Transverse colon (tissue), 4 donors: ENCODE measurements at regions not wholly inside any gene's neighbourhood (a gene's known extent, or its start where the extent isn't known, plus 50 kb on each side); places are given as distances from the start of the nearest gene placed in this dataset.

Experiments used
- DNase-seq: peaks from one replicate; pipeline ENCODE4 v3.0.0-alpha.2; 2019
- H3K27ac ChIP-seq, 4 donors: fragments of 200-600 bp; sonication (generic); 2 replicates each; pipeline ENCODE4 v1.5.1; 2016 to 2018; ENCODE audit warnings: inconsistent platforms in 4 of 4
- H3K27me3 ChIP-seq: fragments of 200-600 bp; sonication (generic); 2 replicates; pipeline ENCODE4 v1.5.1; 2017; ENCODE audit warnings: inconsistent platforms
- H3K36me3 ChIP-seq, 4 donors: fragments of 200-600 bp; sonication (generic); 2 replicates each; pipeline ENCODE4 v1.5.1; 2017 to 2019; ENCODE audit warnings: inconsistent platforms in 4 of 4
- H3K4me1 ChIP-seq, 4 donors: fragments of 200-600 bp; sonication (generic); 2 replicates each; pipeline ENCODE4 v1.5.1; 2017 to 2020; ENCODE audit warnings: inconsistent platforms in 4 of 4
- H3K4me3 ChIP-seq, 4 donors: fragments of 200-600 bp; sonication (generic); 1 replicate in 1 of 4; 2 replicates in 3 of 4; pipeline versions ENCODE4 v1.5.1 to v1.6.1; 2017 to 2019; ENCODE audit warnings: inconsistent platforms in 4 of 4
- H3K9me3 ChIP-seq, 2 donors: fragments of 200-600 bp; sonication (generic); 2 replicates each; pipeline ENCODE4 v1.5.1; 2017 to 2019; ENCODE audit warnings: inconsistent platforms in 2 of 2
- CTCF ChIP-seq, 5 experiments: fragments of 200-600 bp in 3 of 5; fragments of 450-650 bp in 2 of 5; sonication (generic) in 3 of 5; IDR thresholded peaks; 1 replicate in 2 of 5; 2 replicates in 3 of 5; pipeline ENCODE4 v1.5.1; 2016 to 2017; ENCODE audit warnings: antibody characterized with exemption in 5 of 5, inconsistent platforms in 3 of 5, mild to moderate bottlenecking in 2 of 5, moderate library complexity in 1 of 5
- EP300 ChIP-seq: sonication (generic); formaldehyde crosslinking; IDR thresholded peaks from one replicate; pipeline ENCODE4 v1.6.1; 2017; ENCODE audit warnings: antibody characterized with exemption, low read depth
- POLR2A ChIP-seq: fragments of 450-650 bp; IDR thresholded peaks from one replicate; pipeline ENCODE4 v1.6.1; 2016; ENCODE audit warnings: antibody characterized with exemption, mild to moderate bottlenecking, moderate library complexity
- POLR2AphosphoS5 ChIP-seq, 3 donors: sonication (generic); formaldehyde crosslinking; IDR thresholded peaks; one replicate each; pipeline ENCODE4 v1.6.1; 2016; ENCODE audit warnings: antibody characterized with exemption in 3 of 3
- WGBS, 2 donors: methylation state at CpG; one replicate each; pipeline ENCODE4 v1.1.5; 2018; ENCODE audit warnings: low coverage in 1 of 2; 5-methylcytosine and 5-hydroxymethylcytosine counted together
- in situ Hi-C, 4 donors: fragments of 200-750 bp; cut with MboI; loops; one replicate each; pipeline versions ENCODE4 v1.15.0 to v1.15.1; 2017; ENCODE audit warnings: low sequenced_read_pairs in 3 of 4, low pct_ligation_motif_present in 1 of 4, low pct_unique_long_range_greater_than_20kb in 1 of 4
- intact Hi-C: fragments of 100-400 bp; cut with DNase I; formaldehyde crosslinking; loops from one replicate; pipeline ENCODE4 v1.15.1; 2023; ENCODE audit warnings: low total_unique reads

DNA sequence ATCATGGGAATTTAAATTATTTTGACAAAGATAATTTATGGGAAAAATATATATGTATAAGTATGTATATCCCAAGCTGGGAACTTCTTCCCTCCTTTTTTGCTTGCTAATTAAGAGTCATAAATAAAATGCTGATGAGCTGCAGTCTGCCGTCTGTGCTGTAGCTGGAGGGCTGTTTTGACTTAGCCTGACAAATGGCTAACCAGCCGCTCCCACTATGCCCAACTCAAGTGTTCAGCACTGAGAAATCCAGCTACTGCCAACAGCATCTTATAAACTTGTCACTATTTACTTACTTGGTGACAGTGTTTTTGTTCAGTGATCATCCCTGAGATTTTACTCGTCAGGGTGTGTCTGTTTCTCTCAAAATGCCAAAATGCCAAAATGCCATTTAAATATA, 171.2 kb upstream of the PGRMC2 start:
- Histone ChIP-seq H3K27me3 (no peaks in the 10 kb centered on the region), H3K27ac (no peak overlapping the region), H3K36me3 (no peaks in the 10 kb centered on the region), H3K4me3 (no peak overlapping the region), H3K4me1 (peaks cover 0 to 7% (median 0%) of the 10 kb centered on the region in 4 donors), H3K9me3 (no peaks in the 10 kb centered on the region)
- intact Hi-C loops = loop anchor here (10.0 kb wide), 2 partner anchors 106 to 356 kb away; no protein-coding TSS in a partner anchor
- no peak for DNase-seq
- in situ Hi-C loops = loop anchor here in 1 of 4 donors (25.0 kb wide), 2 partner anchors 103 to 353 kb away; partner anchors contain the start of gene JADE1
- TF ChIP-seq EP300 = no peak
- no peak for TF ChIP-seq POLR2AphosphoS5 (IDR thresholded peaks at IDR 0.05)
- TF ChIP-seq POLR2A = no peak
- no peak for TF ChIP-seq CTCF (IDR thresholded peaks at IDR 0.05)
- WGBS, 2 donors = 50 to 83% methylated on average over 1 to 3 of the region's 3 CpGs

DNA sequence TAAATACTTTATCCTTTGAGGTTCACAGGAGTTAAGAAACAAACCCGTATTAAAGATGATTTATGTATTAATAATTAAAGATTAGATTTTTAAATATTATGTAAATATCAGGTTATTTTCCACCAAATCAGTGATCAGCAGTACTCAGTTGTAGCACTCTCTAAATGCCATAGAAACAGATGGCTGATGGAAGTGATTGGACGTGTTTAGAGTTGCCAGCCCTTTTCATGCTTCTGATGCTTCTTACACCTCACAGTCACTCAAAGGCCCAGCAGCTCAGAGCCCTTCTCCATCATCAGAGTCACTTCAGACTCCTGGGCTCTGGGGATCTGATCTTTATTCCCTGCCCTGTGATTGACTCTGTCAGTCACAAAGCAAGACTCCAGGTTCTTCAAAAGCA, 170.1 kb upstream of the PGRMC2 start:
- intact Hi-C loops = loop anchor here (10.0 kb wide), 2 partner anchors 107 to 357 kb away; no protein-coding TSS in a partner anchor
- H3K27me3 ChIP-seq = no peaks in the 10 kb centered on the region
- no peak for DNase-seq
- peaks cover 0 to 7% (median 0%) of the 10 kb centered on the region in 4 donors for H3K4me1 ChIP-seq
- no peak for TF ChIP-seq POLR2AphosphoS5 (IDR thresholded peaks at IDR 0.05)
- TF ChIP-seq EP300 = no peak
- no peak for TF ChIP-seq CTCF (IDR thresholded peaks at IDR 0.05)
- no peak for TF ChIP-seq POLR2A
- no peaks in the 10 kb centered on the region for H3K9me3 ChIP-seq
- in situ Hi-C loops = loop anchor here in 1 of 4 donors (25.0 kb wide), 2 partner anchors 105 to 355 kb away; partner anchors contain the start of gene JADE1
- H3K36me3 ChIP-seq = no peaks in the 10 kb centered on the region
- 73 to 79% methylated on average over 2 of the region's 2 CpGs for WGBS, 2 donors
- no peak overlapping the region for H3K27ac ChIP-seq
- H3K4me3 ChIP-seq = no peak overlapping the region

- 77% methylated on average over 4 of the region's 4 CpGs; no CpG with 5 or more reads in 1 of the 2 donors for WGBS, 2 donors
- Histone ChIP-seq H3K36me3 (no peaks in the 10 kb centered on the region), H3K9me3 (no peaks in the 10 kb centered on the region), H3K4me3 (no peak overlapping the region), H3K27ac (no peak overlapping the region), H3K4me1 (peaks cover 0 to 10% (median 0%) of the 10 kb centered on the region in 4 donors), H3K27me3 (no peaks in the 10 kb centered on the region)
- intact Hi-C loops (loop anchor here (10.0 kb wide), 2 partner anchors 109 to 359 kb away; no protein-coding TSS in a partner anchor), in situ Hi-C loops (loop anchor here in 1 of 4 donors (25.0 kb wide), 2 partner anchors 106 to 356 kb away; partner anchors contain the start of gene JADE1)
- no peak for DNase-seq
- TF ChIP-seq POLR2A = no peak
These were observed 168.6 kb upstream of the PGRMC2 start for GRCh38 chr4:128456171-128456570.

DNA sequence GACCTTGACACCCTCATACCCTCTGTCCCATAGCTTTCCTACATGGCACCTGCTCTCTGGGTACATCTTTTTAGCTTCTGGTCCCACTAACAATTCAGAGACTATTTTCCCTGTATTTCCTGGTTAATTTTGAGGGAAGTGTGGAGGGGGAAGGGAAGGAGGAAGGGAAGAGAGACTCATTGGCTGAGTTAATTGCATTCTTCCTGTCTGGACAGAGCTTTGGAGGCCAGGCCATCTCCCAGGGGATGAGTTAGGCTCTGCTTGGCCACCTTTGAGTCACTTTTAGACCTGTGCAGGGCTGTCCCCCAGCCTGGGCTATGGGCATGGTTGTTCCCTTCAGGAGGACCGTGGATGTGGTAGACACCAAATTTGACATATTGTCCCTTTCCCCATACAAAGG, 167.9 kb upstream of the PGRMC2 start:
- Histone ChIP-seq H3K27ac (no peak overlapping the region), H3K4me1 (peaks cover 0 to 10% (median 0%) of the 10 kb centered on the region in 4 donors), H3K4me3 (no peak overlapping the region), H3K9me3 (no peaks in the 10 kb centered on the region), H3K27me3 (no peaks in the 10 kb centered on the region), H3K36me3 (no peaks in the 10 kb centered on the region)
- intact Hi-C loops = loop anchor here (10.0 kb wide), 2 partner anchors 109 to 359 kb away; no protein-coding TSS in a partner anchor
- WGBS, 2 donors = 80% methylated on average over 1 of the region's 1 CpG; no CpG with 5 or more reads in 1 of the 2 donors
- no peak for TF ChIP-seq CTCF (IDR thresholded peaks at IDR 0.05)
- no peak for TF ChIP-seq POLR2AphosphoS5 (IDR thresholded peaks at IDR 0.05)
- TF ChIP-seq POLR2A = no peak
- no peak for TF ChIP-seq EP300
- no peak for DNase-seq
- in situ Hi-C loops = loop anchor here in 1 of 4 donors (25.0 kb wide), 2 partner anchors 107 to 357 kb away; partner anchors contain the start of gene JADE1
